ENCODE measurements at regions not wholly inside any gene's neighbourhood (a gene's known extent, or its start where the extent isn't known, plus 50 kb on each side); places are given as distances from the start of the nearest gene placed in this dataset.

DNA sequence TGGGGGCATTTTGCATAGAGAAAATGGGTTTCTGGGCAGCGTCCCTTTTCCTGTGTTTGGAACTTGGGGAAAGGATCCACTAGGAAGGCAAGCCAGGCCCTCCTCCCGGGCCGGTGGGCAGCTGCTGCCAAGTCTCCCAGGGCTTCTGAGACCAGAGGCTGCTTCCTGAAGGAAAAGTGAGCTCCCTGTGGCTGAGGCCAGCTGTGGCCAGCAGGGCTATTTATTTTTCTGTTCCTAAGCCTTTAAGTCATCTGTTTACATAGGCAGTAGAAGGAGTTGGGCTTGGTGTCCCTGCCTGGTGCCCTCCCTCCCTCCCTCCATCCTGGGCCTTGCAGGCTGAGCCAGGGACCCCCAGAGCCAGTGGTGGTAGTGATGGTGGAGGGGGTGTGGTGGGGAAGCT is 70.5 kb upstream of the COL13A1 start:
- TF ChIP-seq POLR2A (IDR thresholded peaks at IDR 0.05; ENCODE audit: insufficient read depth in 1 of 2, low read depth in 2 of 2, low read length in 2 of 2), result no peak
- TF ChIP-seq ZNF543 (CRISPR knock-in tag; IDR thresholded peaks at IDR 0.05), result no peak
- no peak for TF ChIP-seq ZNF207 (IDR thresholded peaks at IDR 0.05; ENCODE audit: borderline replicate concordance)
- TF ChIP-seq ZNF17 (CRISPR knock-in tag; IDR thresholded peaks at IDR 0.05), result no peak
- no peak for TF ChIP-seq ZNF274 (CRISPR knock-in tag; IDR thresholded peaks at IDR 0.05)
- TF ChIP-seq HDAC6 (IDR thresholded peaks at IDR 0.05; ENCODE audit: low read depth, low read length), result no peak
- TF ChIP-seq, protein P1, sequence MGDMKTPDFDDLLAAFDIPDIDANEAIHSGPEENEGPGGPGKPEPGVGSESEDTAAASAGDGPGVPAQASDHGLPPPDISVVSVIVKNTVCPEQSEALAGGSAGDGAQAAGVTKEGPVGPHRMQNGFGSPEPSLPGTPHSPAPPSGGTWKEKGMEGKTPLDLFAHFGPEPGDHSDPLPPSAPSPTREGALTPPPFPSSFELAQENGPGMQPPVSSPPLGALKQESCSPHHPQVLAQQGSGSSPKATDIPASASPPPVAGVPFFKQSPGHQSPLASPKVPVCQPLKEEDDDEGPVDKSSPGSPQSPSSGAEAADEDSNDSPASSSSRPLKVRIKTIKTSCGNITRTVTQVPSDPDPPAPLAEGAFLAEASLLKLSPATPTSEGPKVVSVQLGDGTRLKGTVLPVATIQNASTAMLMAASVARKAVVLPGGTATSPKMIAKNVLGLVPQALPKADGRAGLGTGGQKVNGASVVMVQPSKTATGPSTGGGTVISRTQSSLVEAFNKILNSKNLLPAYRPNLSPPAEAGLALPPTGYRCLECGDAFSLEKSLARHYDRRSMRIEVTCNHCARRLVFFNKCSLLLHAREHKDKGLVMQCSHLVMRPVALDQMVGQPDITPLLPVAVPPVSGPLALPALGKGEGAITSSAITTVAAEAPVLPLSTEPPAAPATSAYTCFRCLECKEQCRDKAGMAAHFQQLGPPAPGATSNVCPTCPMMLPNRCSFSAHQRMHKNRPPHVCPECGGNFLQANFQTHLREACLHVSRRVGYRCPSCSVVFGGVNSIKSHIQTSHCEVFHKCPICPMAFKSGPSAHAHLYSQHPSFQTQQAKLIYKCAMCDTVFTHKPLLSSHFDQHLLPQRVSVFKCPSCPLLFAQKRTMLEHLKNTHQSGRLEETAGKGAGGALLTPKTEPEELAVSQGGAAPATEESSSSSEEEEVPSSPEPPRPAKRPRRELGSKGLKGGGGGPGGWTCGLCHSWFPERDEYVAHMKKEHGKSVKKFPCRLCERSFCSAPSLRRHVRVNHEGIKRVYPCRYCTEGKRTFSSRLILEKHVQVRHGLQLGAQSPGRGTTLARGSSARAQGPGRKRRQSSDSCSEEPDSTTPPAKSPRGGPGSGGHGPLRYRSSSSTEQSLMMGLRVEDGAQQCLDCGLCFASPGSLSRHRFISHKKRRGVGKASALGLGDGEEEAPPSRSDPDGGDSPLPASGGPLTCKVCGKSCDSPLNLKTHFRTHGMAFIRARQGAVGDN (CRISPR knock-in tag; IDR thresholded peaks at IDR 0.05), result no peak
- TF ChIP-seq STAT5B (CRISPR knock-in tag; IDR thresholded peaks at IDR 0.05), result no peak
- TF ChIP-seq, protein P2, sequence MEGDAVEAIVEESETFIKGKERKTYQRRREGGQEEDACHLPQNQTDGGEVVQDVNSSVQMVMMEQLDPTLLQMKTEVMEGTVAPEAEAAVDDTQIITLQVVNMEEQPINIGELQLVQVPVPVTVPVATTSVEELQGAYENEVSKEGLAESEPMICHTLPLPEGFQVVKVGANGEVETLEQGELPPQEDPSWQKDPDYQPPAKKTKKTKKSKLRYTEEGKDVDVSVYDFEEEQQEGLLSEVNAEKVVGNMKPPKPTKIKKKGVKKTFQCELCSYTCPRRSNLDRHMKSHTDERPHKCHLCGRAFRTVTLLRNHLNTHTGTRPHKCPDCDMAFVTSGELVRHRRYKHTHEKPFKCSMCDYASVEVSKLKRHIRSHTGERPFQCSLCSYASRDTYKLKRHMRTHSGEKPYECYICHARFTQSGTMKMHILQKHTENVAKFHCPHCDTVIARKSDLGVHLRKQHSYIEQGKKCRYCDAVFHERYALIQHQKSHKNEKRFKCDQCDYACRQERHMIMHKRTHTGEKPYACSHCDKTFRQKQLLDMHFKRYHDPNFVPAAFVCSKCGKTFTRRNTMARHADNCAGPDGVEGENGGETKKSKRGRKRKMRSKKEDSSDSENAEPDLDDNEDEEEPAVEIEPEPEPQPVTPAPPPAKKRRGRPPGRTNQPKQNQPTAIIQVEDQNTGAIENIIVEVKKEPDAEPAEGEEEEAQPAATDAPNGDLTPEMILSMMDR (CRISPR knock-in tag; IDR thresholded peaks at IDR 0.05), result no peak
- no peak for TF ChIP-seq ZNF567 (CRISPR knock-in tag; IDR thresholded peaks at IDR 0.05; ENCODE audit: borderline replicate concordance)
- no peak for TF ChIP-seq RAD21 (CRISPR knock-in tag; IDR thresholded peaks at IDR 0.05)
- no peak for TF ChIP-seq ZSCAN30 (CRISPR knock-in tag; IDR thresholded peaks at IDR 0.05)
- TF ChIP-seq, protein P3, sequence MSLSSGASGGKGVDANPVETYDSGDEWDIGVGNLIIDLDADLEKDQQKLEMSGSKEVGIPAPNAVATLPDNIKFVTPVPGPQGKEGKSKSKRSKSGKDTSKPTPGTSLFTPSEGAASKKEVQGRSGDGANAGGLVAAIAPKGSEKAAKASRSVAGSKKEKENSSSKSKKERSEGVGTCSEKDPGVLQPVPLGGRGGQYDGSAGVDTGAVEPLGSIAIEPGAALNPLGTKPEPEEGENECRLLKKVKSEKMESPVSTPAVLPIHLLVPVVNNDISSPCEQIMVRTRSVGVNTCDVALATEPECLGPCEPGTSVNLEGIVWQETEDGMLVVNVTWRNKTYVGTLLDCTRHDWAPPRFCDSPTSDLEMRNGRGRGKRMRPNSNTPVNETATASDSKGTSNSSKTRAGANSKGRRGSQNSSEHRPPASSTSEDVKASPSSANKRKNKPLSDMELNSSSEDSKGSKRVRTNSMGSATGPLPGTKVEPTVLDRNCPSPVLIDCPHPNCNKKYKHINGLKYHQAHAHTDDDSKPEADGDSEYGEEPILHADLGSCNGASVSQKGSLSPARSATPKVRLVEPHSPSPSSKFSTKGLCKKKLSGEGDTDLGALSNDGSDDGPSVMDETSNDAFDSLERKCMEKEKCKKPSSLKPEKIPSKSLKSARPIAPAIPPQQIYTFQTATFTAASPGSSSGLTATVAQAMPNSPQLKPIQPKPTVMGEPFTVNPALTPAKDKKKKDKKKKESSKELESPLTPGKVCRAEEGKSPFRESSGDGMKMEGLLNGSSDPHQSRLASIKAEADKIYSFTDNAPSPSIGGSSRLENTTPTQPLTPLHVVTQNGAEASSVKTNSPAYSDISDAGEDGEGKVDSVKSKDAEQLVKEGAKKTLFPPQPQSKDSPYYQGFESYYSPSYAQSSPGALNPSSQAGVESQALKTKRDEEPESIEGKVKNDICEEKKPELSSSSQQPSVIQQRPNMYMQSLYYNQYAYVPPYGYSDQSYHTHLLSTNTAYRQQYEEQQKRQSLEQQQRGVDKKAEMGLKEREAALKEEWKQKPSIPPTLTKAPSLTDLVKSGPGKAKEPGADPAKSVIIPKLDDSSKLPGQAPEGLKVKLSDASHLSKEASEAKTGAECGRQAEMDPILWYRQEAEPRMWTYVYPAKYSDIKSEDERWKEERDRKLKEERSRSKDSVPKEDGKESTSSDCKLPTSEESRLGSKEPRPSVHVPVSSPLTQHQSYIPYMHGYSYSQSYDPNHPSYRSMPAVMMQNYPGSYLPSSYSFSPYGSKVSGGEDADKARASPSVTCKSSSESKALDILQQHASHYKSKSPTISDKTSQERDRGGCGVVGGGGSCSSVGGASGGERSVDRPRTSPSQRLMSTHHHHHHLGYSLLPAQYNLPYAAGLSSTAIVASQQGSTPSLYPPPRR (CRISPR knock-in tag; IDR thresholded peaks at IDR 0.05; ENCODE audit: borderline replicate concordance), result no peak
